ENCODE measurements at regions not wholly inside any gene's neighbourhood (a gene's known extent, or its start where the extent isn't known, plus 50 kb on each side); places are given as distances from the start of the nearest gene placed in this dataset.

- FAIRE-seq, result no peak
- DNase-seq (ENCODE audit: insufficient read length, low spot score), result no peak
Observed at GRCh38 chr20:16942051-16942450, 193.9 kb downstream of the OTOR start.

DNA sequence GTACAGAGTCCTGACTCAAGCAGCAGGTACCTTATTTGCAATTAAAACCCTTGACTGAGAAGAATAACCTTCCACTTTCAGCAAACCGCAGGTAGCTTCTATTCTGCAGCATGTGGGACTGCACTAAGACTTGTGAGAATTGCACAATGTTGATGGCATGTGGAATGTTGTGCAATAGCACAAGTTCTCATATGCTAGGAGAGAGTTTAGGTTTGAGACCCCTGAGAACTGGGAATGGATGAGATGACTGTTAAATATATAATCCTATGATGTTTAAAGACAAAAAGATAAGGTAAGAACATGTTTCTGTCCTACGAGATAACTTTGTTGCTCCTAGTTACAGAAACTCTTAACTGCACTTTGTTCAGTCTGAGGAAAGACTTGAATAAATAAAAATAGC is 194.6 kb downstream of the OTOR start:
- DNase-seq (ENCODE audit: insufficient read length, low spot score), result no peak
- FAIRE-seq, result no peak

- FAIRE-seq, result no peak
Observed at GRCh38 chr20:16944745-16945144, 196.6 kb downstream of the OTOR start.

GRCh38 chr20:16945619-16946018 is 197.5 kb downstream of the OTOR start:
- DNase-seq (ENCODE audit: insufficient read length, low spot score) (no peak), FAIRE-seq (no peak)

More at GRCh38 chr20:16944745-16945144, 196.6 kb downstream of the OTOR start:
- DNase-seq (ENCODE audit: insufficient read length, low spot score), result no peak

GRCh38 chr20:16946097-16946496 is 197.9 kb downstream of the OTOR start:
- FAIRE-seq, result no peak
- no peak for DNase-seq (ENCODE audit: insufficient read length, low spot score)

DNA sequence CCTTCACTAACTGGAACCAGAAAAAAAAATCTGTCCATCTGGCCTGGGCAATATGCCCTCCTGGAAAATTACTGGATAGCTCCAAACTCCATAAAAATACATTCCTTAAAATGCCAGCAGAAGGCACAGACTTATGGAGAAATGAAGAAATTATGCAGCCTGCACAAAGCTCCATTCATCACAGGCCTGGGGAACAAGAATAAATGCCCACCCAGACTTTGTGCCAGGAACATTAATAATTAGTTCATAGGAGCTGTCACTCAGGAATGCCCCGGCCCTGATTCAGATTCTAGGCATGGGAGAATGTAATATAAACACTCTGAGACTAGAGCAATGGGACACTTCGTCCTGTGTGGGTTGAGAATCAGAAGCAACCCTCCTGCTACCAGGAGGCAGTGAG is 199.3 kb downstream of the OTOR start:
- FAIRE-seq (no peak), DNase-seq (ENCODE audit: insufficient read length, low spot score) (no peak)

GRCh38 chr20:16951876-16952275 is 203.7 kb downstream of the OTOR start:
- DNase-seq (ENCODE audit: insufficient read length, low spot score) (no peak), FAIRE-seq (no peak)

- FAIRE-seq (no peak), DNase-seq (ENCODE audit: insufficient read length, low spot score) (no peak)
Observed at GRCh38 chr20:16952965-16953364, 204.8 kb downstream of the OTOR start.

DNA sequence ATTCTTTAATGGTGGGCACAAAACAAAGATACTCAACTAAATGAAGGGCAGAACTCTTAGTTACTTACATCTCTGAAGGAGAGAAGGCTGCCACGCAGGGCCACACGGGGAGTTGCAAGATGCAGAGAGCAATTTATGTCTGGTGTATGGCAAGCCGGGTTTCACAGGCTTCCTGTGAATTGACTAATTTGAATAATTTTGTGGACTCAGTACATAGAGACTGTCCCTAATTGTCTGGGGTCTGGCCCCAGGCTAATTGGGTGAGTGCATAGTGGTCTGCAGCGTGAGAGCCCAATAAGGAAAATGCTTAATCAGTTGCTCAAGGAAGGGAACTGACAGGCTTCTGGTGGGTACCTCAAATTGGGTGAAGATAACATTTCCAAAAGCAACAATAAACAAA is 205.7 kb downstream of the OTOR start:
- FAIRE-seq, result no peak

DNA sequence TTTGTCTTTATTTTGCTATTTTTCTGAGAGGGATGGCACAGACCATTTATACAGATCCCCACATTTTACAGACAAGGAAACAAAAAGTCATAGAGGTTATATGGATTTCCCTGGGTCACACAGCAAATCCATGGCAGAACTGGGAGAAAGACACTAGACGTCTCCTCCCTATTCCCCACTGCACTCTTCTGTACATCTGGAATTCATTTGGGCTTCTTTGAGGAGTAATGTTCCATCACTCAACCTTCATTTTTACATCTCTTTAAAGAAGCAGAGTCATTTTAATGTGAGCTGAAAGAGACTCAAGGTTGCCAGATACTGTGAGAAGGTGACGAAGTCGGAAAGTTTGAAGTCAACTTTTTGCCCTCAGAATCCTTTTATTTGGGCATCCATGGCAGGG is 207.3 kb downstream of the OTOR start:
- no peak for DNase-seq (ENCODE audit: insufficient read length, low spot score)
- no peak for FAIRE-seq

More for the DNA sequence above, 205.7 kb downstream of the OTOR start:
- no peak for DNase-seq (ENCODE audit: insufficient read length, low spot score)

DNA sequence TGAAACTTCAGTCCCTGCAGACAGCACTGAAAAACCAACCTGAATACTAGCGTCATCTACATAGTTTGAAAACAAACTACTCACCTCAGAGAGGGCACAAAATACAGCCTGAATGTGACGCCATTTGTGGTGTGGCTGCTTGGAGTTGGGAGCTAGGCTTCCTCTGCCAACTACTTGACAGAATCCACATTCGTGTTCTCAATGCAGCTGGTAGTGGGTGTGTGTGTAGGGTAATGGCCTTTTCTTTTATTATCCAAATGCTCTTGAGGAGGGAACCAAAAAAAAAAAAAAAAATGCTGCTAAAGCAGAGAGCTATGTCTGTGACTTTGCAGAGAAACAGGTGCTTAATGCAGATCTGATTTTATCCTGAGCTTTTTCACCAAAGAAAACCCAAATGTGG is 207.8 kb downstream of the OTOR start:
- no peak for DNase-seq (ENCODE audit: insufficient read length, low spot score)
- no peak for FAIRE-seq

DNA sequence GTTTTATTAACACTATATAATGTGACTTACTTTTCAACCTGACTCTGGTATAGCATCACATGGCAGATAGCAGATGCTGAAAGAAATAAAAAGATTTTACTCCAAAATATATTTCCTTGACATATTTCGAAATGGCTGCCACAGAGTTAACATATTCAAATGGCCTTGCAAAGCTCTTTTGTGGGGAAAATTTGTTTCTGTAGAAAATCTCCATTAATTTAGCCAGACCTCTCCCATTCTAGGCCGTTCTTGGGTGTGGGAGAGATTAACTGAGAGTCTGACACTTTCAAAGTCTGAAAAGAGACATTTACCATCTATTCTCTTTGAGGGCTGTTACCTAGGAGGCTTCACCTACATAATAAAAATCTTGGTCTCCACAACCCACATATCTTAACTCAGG is 217.2 kb downstream of the OTOR start:
- DNase-seq (ENCODE audit: insufficient read length, low spot score), result no peak
- FAIRE-seq, result no peak

DNA sequence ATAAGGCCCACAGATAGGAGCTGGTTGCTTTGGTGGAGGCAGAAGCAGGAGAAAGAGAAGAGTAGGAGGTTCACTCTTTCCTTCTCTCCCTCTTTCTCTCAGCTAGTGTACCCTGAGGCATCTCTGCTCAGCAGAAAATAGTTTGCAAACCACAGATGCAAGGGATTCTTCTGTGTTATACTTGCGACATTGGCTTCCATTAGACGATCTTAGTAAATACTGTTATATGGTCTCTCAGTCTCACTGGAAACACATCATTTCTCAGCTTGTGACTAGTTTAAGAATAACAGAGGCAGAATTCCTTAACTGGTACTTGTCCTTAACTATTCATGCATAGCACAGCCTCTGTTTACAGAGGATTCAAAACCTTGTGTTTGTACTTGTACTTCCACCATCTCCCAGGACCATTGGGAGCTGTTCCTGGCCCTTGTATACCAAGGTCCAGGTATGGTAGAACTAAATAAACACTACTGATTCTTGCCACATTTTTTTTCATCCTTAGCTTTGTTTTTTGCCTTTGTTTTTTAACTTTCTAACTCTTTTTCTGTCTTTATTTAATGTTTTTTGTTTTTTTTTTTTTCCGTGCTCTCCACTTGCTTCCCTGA is 218.2 kb downstream of the OTOR start:
- FAIRE-seq, result no peak
- DNase-seq (ENCODE audit: insufficient read length, low spot score), result no peak

GRCh38 chr20:16968099-16968498 is 219.9 kb downstream of the OTOR start:
- FAIRE-seq (no peak), DNase-seq (ENCODE audit: insufficient read length, low spot score) (no peak)

DNA sequence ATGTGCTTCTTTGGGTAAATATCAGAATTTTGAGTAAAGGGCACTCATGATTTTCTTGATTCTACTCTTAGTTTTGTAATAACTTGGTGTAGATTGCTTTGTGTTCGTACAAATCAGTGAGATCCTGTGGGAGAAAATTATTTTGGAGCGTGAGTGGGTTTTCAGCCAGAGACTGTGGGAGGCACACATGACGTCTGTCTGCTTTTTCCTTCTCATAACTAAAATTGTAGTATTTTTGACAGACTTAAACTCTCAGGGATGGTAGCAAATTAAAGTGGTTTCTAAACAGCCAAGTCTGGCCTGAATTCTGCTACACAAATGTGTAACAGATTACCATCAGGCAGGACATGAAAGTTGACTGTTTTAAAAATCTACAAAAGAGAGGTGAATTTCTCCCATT is 222.6 kb downstream of the OTOR start:
- FAIRE-seq, result no peak
- DNase-seq (ENCODE audit: insufficient read length, low spot score), result no peak

DNA sequence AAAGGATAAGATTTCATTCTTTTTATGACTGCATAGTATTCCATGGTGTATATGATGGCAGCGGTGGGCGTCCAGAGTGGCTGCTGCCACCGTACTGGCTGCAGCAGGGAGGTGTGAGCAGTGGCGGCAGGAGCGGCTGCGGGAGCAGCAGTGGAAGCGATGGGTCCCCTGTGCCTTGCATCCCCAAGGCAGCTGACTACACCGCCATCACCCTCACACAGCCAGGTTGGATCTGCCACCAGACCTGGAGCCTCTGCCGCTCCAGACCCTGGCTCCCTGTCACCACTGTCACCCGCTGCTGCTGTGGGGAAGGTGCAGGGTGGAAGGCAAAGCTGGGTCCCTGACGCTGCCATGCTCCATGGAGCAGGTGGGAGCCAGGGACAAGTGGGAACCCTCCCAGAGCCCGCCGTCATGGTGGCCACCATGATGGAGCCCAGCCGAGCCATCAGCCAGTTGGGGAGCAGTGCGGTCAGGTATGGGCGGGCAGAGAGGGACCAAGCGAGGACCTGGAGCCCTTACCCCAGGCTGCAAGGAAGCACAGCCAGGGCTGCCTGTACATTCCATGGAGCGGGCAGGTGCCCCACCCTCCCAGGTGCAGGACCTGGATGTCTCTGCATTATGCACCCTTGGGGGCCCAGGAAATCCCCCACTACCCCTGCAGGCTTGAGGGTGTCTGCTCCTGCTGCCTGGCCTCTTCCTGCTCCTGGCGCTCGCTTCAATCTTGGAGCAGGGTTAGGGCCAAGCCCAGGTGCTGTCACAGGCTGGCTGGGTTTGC is 226.1 kb downstream of the OTOR start:
- DNase-seq (ENCODE audit: insufficient read length, low spot score) (no peak), FAIRE-seq (no peak)

- FAIRE-seq (no peak), DNase-seq (ENCODE audit: insufficient read length, low spot score) (no peak)
Observed at GRCh38 chr20:16974855-16975162, 226.7 kb downstream of the OTOR start.

DNA sequence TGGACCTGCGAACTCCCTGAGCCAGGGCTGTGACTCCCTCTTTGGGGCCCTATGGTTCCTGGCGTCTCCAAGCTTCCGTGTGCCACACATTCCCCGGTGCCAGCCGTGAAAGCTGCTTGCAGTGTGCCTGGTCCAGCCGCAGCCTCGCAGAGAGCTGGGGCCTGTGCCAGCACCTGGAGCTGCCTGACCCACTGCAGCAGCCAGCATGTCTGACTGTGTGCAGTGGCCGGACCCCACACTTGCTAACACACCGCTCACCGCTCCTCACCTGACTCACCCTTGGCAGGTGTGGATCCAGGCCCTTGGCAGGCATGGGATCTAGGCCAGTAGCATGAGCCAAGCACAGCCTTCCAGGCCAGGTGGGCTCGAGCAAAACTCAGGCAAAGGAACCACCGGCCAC is 227.5 kb downstream of the OTOR start:
- DNase-seq (ENCODE audit: insufficient read length, low spot score) (no peak), FAIRE-seq (no peak)

DNA sequence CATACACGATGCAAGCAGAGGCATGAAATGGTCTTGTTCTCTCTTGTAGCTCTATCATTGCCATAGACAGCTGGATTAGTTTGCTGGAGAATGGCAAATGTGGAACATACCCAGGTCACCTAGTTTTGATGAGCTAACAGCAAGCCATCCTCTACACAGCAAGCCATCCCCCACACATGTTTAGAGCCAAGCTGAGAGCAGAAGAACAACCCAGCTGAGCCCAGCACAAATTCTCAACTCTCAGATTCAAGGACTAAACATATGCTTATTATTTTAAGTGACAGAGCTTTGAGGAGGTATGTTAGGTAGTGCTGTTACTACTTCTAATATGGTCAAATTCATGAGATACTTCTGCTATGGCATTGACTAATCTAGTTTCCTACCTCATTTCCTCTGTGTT is 230.3 kb downstream of the OTOR start:
- DNase-seq (ENCODE audit: insufficient read length, low spot score) (no peak), FAIRE-seq (no peak)

GRCh38 chr20:16982091-16982726 is 234.1 kb downstream of the OTOR start:
- no peak for FAIRE-seq
- DNase-seq (ENCODE audit: insufficient read length, low spot score), result no peak

GRCh38 chr20:16984481-16984880 is 236.3 kb downstream of the OTOR start:
- no peak for DNase-seq (ENCODE audit: insufficient read length, low spot score)

GRCh38 chr20:17003170-17003870 is 223.5 kb upstream of the PCSK2 start:
- no peak for DNase-seq (ENCODE audit: insufficient read length, low spot score)
- FAIRE-seq, result no peak

More at GRCh38 chr20:16984481-16984880, 236.3 kb downstream of the OTOR start:
- no peak for FAIRE-seq

Data from HTR-8/SVneo (cell line).